ENCODE measurements at regions not wholly inside any gene's neighbourhood (a gene's known extent, or its start where the extent isn't known, plus 50 kb on each side); places are given as distances from the start of the nearest gene placed in this dataset.

GRCh38 chr2:145199042-145199441 is 679.1 kb upstream of the ZEB2 start:
- no peak for DNase-seq (ENCODE audit: low read depth)
- no peak for TF ChIP-seq CTCF (IDR thresholded peaks at IDR 0.05; ENCODE audit: control insufficient read depth, extremely low read depth, insufficient read depth)
- H3K4me3 ChIP-seq (ENCODE audit: low read depth, low read length): no peak overlapping the region

- DNase-seq (ENCODE audit: low read depth): no peak
- H3K4me3 ChIP-seq (ENCODE audit: low read depth, low read length): no peak overlapping the region
- TF ChIP-seq CTCF (IDR thresholded peaks at IDR 0.05; ENCODE audit: control insufficient read depth, extremely low read depth, insufficient read depth): no peak
Observed at GRCh38 chr2:145198555-145198954, 678.6 kb upstream of the ZEB2 start.

- no peak overlapping the region for H3K4me3 ChIP-seq (ENCODE audit: low read depth, low read length)
- no peak for TF ChIP-seq CTCF (IDR thresholded peaks at IDR 0.05; ENCODE audit: control insufficient read depth, extremely low read depth, insufficient read depth)
- no peak for DNase-seq (ENCODE audit: low read depth)
Observed at GRCh38 chr2:145197944-145198343, 678.0 kb upstream of the ZEB2 start.

- TF ChIP-seq CTCF (IDR thresholded peaks at IDR 0.05; ENCODE audit: control insufficient read depth, extremely low read depth, insufficient read depth): no peak
- no peak for DNase-seq (ENCODE audit: low read depth)
- H3K4me3 ChIP-seq (ENCODE audit: low read depth, low read length): no peak overlapping the region
Observed at GRCh38 chr2:145194673-145195072, 674.8 kb upstream of the ZEB2 start.

GRCh38 chr2:145190031-145190703 is 670.2 kb upstream of the ZEB2 start:
- no peak for DNase-seq (ENCODE audit: low read depth)
- no peak for TF ChIP-seq CTCF (IDR thresholded peaks at IDR 0.05; ENCODE audit: control insufficient read depth, extremely low read depth, insufficient read depth)
- H3K4me3 ChIP-seq (ENCODE audit: low read depth, low read length): no peak overlapping the region

GRCh38 chr2:145186303-145186702 is 666.4 kb upstream of the ZEB2 start:
- peak; percentile 22; the same call in 1 of the 2 replicates for TF ChIP-seq CTCF (IDR thresholded peaks at IDR 0.05; ENCODE audit: control insufficient read depth, extremely low read depth, insufficient read depth)
- no peak for DNase-seq (ENCODE audit: low read depth)
- H3K4me3 ChIP-seq (ENCODE audit: low read depth, low read length): no peak overlapping the region

GRCh38 chr2:145185696-145186095 is 665.8 kb upstream of the ZEB2 start:
- DNase-seq (ENCODE audit: low read depth): no peak
- H3K4me3 ChIP-seq (ENCODE audit: low read depth, low read length): no peak overlapping the region
- TF ChIP-seq CTCF (IDR thresholded peaks at IDR 0.05; ENCODE audit: control insufficient read depth, extremely low read depth, insufficient read depth): no peak
